GM21526 (cell line): ENCODE measurements at regions not wholly inside any gene's neighbourhood (a gene's known extent, or its start where the extent isn't known, plus 50 kb on each side); places are given as distances from the start of the nearest gene placed in this dataset.
"Not testable (repeated sequence)": the region's sequence is repeated elsewhere in the genome, so short reads cannot be mapped to it uniquely, and the experiment has no call there.

Source experiments
- ATAC-seq: cut with Tn5 transposase; IDR thresholded peaks from one replicate; pipeline ENCODE4 v1.9.1; 2021; ENCODE audit warnings: moderate library complexity; ENCODE audit not compliant: unreplicated experiment, low FRiP score

DNA sequence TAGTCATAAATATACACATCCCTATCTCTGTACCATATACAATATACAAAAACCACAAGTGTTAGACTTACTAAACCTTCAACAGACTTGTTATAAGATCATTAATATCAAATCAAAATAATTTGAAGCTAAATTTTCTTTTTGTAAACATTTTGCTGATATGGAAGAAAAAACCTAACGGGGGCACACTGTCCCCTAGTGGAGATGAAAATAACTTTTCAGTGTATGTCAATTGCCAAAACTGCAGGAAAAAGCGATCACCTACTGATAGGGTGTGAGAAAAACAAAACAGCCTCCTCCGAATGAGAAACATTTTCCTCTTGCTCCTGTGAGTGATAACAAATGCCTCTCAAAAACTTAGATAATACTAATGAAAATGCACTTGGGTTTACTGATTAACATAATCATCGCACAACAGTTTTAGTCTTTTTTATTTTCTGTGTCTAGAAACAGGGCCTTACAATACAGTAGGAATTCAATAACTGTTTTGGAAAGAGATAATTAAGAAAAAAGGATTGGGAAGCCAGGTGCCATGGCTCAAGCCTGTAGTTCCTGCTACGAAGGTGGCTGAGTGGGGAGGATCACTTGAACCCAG is 322.7 kb downstream of the CRPPA start:
- no peak for ATAC-seq

DNA sequence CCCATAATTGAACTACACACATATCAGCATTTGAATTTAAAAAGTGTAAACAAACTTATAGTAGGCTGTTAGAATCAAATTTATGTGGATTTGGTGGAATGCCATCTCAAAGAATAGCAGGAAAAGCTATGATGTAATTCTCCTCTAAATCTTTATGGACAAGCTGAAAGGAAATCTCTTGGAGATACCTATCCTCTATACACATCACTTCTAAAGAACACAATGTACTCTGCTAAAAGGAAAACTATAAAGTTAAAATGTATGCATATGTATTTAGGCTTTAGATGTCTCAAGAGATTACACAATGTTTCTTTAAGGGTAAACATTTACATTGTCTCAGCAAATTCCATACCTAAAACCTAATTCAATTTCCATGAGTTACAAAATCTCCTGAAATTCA is 323.3 kb downstream of the CRPPA start:
- ATAC-seq, result no peak

DNA sequence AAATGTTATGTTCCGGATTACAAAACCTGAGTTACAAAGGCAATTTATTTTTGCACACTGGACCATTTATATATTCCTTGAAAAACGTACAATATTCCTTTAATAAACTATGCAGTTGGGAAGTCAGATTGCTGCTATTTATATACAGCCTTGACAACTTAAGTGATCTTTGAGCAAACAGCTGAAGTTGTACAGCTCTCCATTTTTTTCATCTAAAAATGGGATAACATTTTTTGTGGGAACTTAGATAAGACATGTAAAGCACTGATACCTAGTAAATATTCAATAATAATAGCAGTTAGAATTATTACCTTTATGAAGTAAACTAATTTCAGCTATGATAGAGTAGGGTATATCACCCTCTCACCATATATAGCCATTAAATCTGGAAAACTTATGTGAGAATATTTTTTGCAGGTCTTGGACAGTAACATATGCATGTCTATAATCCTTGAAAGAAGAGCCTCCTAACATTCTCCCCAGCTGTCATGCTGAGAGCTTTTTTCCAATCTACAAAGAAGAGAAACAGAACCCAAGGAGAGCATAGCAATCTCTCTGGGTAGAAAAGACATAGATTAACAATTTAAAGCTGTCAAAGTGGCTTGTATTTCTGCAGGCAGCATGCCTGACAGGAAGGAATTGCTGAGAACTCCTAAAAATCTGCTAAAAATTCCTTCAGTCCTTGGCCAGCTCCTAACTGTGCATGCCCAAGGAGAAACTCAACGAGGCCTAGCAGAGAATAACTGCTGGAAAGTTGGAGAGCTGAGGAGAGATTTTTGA is 326.0 kb downstream of the CRPPA start:
- ATAC-seq, result no peak

DNA sequence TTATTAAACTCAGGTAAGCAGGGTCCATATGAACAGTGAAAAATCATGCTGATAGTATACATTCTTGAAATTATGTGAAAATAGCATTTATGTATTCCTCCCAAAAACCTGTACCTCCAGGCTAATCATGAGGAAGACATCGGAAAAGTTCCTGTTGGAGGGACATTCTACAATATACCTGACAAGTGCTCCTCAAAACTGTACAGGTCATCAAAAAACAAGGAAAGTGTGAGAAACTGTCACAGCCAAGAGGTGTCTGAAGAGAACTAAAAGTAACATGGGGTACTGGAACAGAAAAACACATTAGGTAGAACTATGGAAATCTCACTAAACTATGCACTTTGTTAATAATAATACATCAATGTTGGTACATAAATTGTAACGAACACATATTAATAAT is 326.7 kb downstream of the CRPPA start:
- no peak for ATAC-seq

DNA sequence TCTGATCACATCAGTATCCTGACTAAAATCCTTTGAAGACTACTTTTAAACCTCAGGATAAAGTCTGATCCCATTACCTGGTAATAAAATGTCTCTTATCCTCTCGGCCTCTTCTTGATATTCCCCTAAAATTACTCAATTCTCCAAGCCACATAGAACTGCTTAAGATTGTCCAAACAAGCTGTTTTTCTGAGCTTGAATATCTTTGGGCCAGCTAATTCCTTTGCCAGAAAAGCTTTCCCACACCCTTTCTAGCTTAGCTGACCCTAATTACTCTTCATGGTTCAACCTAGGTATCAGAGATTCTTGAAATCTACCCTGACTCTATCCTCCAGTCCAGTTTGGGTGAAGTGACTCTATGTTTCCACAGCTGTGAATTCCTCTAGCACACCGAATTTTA is 328.6 kb downstream of the CRPPA start:
- ATAC-seq, result no peak

DNA sequence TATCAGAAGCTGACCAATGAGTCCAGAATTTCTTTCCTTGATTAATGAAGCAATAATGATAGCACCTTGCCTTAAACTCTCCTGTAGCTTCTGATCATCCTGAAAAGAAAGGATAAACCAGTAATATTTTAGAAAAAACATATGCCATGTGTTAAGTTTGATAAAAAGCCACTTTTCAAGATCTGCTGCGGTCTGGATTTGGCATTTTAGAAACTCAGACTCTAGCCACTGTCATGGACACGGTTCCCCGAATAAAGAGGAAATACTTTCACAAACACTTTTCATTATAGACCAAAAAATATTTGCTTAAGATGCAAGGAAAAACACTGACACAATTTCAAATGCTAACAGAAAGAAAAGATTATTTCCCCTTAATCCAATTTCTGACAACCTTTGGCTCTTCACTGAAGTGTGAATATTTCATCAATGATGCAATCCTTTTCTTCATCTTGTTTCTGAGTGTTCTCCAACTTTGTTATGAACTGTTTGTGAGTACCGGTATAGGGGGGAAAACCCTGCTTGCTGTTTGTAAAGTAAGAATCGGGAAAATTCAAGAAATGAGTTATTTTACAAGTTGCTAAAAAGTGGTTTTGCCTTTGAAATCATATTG is 329.5 kb downstream of the CRPPA start:
- no peak for ATAC-seq

DNA sequence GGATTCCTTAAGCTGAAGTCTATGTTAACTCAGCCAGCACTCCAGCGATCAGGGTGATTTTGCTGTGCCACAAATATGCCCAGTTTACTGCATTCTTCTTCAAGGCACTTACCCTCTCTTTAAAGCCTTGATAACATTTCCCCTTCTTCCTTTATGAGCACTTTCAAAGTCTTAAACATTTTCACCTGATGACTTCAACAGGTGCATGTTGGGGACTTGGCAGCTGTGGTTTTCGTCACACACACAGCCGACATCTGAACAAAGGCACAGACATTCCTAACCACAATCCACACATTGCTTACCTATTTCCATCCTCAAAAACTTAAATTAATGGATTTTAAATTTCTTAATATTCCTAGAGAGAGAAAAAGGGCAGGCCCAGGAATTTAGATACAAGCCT is 331.5 kb downstream of the CRPPA start:
- no peak for ATAC-seq

DNA sequence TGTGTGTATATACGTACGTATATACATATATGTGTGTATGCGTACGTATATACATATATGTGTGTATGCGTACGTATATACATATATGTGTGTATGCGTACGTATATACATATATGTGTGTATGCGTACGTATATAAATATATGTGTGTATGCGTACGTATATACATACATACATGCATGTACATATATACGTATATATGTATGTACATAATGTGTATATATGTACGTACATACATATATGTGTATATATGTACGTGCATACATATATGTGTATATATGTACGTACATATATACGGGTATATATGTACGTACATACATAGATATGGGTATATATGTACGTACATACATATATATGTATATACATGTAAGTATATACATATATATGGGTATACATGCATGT is 332.1 kb downstream of the CRPPA start:
- ATAC-seq, result no peak

DNA sequence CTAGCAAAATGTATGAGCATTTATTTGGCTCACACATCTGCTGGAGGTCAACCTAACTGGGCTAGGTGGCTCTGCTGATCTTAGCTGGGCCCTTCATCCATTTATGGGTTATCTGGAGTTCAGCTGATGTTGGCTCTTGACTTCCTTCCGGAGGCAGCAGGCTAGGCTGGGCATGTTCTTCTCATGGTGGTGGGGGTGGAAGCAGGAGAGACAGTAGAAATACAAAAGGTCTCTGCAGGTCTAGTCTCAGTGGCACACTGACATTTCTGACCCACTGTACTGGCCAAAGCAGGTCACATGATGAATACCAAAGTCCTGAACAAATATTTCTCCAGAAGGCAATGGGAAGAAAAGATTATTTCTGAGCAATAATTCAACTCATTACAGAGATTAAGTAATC is 334.6 kb downstream of the CRPPA start:
- no peak for ATAC-seq

DNA sequence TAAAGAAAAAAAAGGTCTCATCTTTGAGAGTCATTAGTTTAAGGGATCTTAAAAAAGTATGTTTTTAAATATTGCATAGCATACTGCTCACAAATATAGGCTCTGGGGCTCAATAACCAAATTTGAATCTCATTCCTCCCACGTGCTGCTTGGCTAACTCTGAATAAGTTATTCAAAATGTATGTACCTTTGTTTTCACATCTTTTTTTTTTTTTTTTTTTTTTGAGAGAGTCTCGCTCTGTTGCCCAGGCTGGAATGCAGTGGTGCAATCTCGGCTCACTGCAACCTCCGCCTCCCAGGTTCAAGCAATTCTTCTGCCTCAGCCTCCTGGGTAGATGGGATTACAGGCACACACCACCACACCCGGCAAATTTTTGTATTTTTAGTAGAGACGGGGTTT is 335.6 kb downstream of the CRPPA start:
- not testable (repeated sequence) for ATAC-seq

DNA sequence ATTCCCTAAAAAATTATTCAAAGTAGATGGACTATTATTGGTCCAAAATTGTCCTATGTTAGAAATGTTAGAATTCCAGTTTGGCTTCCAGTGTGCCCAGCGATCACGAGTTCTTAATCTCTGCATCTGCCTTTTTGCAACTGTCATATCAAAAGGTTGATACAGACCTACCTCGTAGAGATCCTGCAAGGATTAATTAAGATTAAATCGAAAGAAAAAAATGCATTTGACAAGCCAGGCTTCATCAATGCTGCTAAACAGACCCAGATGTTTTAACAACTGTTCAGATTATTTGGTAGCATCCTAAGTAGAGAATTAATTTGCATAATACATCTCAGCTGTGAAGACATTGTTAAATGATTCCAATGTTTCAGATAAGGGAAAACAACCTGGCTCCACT is 336.5 kb downstream of the CRPPA start:
- no peak for ATAC-seq

DNA sequence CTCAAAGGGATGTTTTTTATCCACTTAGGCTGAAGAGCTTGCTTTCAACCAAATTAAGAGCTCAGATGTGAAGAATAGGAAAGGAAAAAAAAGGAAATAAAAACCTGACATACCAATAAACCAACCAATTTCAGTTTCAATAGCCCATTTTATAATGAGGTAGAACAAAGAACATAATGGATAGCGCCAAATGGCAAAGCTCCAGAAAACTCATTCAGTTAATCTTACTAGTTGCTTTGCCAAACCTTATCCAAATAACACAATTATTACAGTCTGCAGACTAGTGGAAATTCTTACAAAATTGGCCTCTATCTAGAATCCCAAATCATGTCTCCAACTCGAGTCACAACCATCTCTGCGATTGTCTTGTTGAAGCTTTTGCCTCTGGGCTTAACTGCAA is 337.0 kb downstream of the CRPPA start:
- ATAC-seq, result no peak

DNA sequence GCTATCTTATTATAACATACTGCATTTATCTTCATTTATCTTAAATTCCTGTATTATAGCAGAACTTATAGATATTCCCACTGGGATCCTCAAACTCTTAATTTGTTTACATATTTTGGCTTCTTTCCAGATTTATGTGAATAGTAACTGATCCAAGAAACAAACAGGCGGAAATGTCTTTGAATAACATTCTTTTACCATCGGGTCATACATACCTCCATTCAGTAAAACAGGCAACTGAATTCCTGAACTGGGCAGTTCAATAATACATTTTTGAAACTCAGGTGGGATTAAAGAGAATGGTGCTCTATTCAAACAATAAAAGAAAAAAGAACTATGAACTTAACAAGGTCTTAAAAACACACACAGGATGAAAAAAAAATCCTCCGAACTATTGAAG is 337.4 kb downstream of the CRPPA start:
- ATAC-seq, result no peak

DNA sequence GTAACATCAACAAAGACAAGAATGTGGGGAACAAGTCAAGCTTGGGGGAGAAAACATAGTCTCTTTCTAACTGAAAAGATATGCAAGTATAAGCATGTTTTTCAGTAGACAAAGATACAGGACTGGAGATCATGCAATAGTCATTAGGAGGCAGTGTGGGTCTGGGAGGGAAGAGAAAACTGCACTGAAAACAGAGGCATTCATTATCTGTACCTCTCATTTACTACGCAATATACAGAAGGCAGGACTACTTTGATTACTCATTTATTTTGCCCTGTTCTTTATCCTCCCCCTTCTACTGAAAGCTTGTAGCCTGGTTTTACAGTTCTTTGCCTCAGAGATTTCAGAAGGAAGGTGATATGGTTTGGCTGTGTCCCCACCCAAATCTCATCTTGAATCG is 341.2 kb downstream of the CRPPA start:
- no peak for ATAC-seq

DNA sequence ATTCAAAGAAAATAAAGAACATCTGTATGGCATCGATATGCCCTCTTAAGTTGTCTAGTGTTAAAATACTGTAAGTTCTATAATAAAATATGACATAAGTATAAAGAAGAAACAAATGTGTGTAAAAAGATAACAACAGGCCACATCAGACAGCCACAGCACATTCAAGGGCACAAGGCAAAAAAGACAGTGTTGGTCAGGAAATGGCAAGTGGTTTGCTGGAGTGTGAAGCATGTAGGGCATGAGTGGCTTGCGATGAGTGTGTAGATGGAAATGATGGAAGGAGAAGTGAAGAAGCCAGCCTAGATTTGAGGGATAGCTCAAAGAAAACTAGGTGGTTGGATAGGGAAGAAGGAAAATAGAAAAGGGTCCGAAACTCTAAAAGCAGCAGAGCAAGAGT is 341.6 kb downstream of the CRPPA start:
- ATAC-seq, result no peak

DNA sequence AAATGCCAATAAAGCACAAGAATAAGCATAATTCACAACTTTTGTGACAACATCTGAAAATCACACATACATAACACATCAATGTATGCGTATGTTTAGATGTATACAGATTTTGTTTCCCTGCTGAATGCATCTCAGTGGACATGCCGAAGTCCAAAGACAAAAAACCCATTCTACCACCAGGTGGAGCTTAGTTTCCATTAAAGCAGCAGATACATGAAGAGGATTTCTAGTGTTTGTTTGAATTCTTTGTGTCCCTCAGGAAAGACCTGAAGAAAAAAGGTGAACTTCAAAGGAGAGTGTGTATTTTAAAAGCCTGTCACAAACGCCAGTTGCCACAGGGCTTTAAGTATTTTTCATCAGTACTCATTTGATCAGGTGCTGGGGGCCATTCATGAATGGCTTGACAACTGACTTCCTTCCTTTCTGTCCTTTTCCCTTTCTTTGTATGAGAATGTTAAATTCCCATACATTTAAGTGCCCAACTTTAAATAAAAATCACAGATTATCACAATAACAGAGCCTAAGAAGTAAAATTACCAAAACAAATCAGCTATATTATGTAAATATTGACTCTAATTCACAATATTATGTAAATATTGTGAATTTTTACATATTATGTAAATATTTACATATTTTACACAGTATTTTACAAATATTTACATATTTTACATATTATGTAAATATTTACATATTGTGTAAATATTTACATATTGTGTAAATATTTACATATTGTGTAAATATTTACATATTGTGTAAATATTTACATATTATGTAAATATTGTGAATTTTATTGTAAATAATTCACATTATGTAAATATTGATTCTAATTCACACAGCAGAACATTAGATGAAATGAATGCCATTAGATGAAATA is 343.0 kb downstream of the CRPPA start:
- ATAC-seq, result peak; percentile 77

DNA sequence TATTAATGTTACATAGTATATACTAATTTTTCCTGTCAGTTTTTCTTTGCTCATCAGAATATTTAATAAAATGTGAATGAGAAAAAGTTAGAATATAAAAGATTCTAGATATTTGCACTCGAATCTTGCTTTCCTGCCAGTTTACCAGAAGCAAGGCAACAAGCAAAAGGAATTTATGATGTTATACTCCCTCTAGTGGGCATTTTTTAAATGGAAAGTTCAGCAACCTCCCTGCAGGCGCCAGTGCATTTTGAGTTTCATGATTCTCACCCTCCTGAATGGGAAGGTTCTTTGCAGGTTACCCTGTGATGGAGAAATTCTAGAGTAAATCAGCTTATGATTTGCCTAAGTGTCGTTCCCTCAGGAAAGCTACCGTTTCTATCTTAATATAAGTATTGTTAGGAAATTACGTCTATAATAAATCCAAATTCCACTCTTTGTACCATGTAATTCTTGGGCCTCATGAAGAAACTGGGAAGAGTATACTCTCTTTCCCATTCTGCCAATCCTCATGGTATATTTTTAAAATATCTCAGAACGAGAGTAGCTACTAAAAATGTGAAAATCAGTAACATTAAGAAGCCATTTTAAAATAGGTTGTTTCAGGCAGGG is 350.0 kb downstream of the CRPPA start:
- ATAC-seq, result peak; percentile 80

DNA sequence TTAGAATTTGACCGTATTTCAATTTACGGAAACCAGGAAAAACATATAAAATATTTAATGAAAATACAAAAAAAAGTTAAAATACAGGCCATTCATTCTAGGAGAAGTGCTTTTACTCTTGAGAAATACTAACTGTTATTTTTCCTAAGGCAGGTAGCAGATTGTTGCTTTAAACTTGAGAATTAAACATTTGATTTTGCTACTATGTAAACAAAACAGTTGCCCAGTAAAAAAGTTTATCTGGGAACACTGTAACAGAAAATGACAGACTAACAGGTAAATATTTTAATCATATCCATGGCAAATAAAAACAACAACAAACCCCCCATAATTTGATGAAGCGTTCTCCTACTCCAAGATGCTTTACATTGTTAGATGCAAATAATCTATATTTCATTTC is 350.5 kb downstream of the CRPPA start:
- no peak for ATAC-seq

DNA sequence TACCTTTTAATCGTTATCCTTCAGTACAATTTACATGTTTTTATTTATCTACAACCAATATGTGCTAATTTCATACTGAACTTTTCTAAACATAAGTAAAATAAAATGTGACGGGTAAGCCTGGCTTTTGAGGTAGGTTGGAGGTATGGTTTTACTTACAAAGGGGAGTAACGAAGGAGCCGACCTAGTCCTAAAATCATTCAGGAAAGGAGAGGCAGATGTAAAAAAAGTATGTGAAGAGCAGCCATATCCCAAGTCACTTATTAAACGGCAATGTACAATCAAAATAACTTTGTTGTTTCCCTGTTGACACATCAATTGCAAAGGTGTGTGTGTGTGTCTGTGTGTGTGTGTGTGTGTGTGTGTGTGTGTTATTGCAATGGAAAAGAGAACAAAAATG is 351.3 kb downstream of the CRPPA start:
- no peak for ATAC-seq

DNA sequence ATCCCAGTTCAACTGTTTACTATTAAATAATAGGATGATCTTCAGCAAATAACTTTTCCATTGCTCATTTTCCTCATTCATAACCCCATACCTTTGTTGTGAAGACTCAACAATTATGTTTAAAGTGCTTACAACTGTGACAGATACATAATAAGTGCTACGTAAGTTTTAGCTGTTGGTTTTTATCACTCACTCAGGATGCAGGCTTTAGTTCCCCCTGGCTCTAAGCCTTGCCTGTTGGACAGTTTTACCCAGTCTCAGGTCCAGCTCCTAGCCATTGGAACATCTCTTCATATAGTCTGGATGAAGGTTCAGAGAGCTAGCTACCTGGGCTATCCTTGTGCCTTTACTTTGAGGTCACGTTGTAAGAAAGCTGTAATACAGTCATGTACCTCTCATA is 353.2 kb downstream of the CRPPA start:
- ATAC-seq, result no peak

DNA sequence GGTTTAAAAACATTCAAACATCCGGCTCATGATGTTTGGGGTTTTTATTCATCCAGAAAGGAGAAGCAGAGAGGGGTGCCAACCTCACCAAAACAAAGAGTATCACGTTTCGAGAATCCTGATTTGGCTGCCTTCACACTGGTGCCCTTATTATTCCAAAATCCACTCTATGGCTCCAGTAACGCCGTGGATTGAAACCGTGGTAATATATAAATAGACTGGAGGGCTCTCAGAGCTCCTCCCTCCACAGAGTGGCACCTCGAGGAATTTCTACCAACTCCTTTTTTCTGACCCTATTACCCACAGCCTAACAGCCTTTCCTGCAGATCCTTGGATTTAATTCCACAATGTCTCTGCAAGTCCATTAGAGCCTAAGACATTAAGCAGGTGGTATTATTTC is 353.6 kb downstream of the CRPPA start:
- no peak for ATAC-seq
